Sigmoid colon (tissue), 4 donors: ENCODE measurements at regions not wholly inside any gene's neighbourhood (a gene's known extent, or its start where the extent isn't known, plus 50 kb on each side); places are given as distances from the start of the nearest gene placed in this dataset.

ENCODE experiments used
- EP300 ChIP-seq, 4 donors: sonication (generic); formaldehyde crosslinking; IDR thresholded peaks; one replicate each; pipeline ENCODE4 v1.6.1; 2017; ENCODE audit warnings: antibody characterized with exemption in 4 of 4
- POLR2A ChIP-seq, 2 donors: fragments of 450-650 bp; IDR thresholded peaks; one replicate each; pipeline ENCODE4 v1.6.1; 2016; ENCODE audit warnings: antibody characterized with exemption in 2 of 2, mild to moderate bottlenecking in 2 of 2, moderate library complexity in 2 of 2
- TF ChIP-seq, protein P1 (sequence below), 4 experiments: fragments of 450-650 bp in 3 of 4; fragments of 200-600 bp in 1 of 4; IDR thresholded peaks; one replicate each; pipeline ENCODE4 v1.5.1; 2016 to 2019; ENCODE audit warnings: antibody characterized with exemption in 4 of 4, mild to moderate bottlenecking in 3 of 4, moderate library complexity in 2 of 4

DNA sequence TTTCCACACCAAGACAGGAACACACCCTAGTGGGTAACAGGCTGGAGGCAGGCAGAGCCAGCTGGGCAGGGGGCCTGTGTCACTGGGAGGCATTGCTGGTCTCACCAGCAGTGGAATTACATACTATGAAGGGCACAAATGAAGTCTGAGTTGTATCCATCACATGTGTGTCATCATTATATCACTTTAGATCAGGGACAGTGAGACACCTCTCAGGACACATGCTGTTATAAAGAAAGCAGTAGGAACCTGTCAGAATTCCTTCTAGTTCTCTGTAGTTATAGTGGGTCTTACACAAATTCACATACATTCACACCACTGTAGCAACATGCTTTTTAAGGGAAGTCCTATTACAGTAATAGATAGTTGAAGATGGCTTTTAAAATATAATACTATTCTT is 63.5 kb upstream of the FYN start:
- TF ChIP-seq, protein P1, sequence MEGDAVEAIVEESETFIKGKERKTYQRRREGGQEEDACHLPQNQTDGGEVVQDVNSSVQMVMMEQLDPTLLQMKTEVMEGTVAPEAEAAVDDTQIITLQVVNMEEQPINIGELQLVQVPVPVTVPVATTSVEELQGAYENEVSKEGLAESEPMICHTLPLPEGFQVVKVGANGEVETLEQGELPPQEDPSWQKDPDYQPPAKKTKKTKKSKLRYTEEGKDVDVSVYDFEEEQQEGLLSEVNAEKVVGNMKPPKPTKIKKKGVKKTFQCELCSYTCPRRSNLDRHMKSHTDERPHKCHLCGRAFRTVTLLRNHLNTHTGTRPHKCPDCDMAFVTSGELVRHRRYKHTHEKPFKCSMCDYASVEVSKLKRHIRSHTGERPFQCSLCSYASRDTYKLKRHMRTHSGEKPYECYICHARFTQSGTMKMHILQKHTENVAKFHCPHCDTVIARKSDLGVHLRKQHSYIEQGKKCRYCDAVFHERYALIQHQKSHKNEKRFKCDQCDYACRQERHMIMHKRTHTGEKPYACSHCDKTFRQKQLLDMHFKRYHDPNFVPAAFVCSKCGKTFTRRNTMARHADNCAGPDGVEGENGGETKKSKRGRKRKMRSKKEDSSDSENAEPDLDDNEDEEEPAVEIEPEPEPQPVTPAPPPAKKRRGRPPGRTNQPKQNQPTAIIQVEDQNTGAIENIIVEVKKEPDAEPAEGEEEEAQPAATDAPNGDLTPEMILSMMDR (IDR thresholded peaks at IDR 0.05), result no peak
- TF ChIP-seq POLR2A (IDR thresholded peaks at IDR 0.05) (no peak), EP300 (IDR thresholded peaks at IDR 0.05) (no peak)
